ENCODE measurements at regions not wholly inside any gene's neighbourhood (a gene's known extent, or its start where the extent isn't known, plus 50 kb on each side); places are given as distances from the start of the nearest gene placed in this dataset.

DNA sequence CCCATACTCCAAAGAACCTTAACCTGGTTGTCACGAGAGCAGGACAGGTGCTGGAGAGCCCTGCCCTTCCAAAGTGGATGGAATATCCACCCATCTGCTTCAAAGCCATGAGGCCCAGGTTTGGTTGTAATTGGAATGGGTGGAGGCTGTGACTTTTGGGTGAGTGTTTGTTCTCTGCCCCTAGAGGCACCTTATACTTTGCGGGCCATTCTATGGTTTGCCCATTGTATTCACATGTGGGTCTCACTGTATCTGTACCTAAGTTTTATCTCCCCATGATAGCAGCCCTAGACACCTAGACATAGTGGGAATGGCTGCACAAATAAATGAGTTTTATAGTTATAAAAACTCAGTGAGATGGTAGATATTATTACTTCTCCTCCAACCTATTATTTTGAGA lies 67.1 kb upstream of the NAA20 start:
- peaks cover 0 to 75% (median 63%) of the 10 kb centered on the region in 9 donors for H3K36me3 ChIP-seq

DNA sequence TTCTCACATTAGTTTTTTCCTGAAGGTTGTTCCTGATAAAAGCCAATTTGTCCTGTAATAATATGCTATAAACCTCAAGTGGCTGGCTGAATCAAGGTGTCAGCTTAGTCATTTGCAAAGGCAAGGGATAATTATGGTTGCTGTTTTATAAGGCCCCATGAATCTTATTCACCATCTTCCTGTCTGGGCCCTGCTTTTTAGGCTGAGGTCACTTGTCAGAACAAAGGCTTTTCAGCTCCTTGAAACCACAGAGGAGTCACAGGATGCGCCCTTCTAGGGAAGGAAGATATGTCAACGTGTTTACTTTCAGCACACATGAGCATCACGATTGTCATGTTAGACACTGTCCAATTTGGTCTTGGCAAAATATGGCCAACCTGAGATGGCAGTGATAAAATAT lies 64.8 kb upstream of the NAA20 start:
- intact Hi-C loops (cut with DNase I): no loop called here
- H3K27me3 ChIP-seq: no peaks in the 10 kb centered on the region
- H3K9me3 ChIP-seq: no peaks in the 10 kb centered on the region
- H3K4me3 ChIP-seq: no peak overlapping the region
- WGBS, 4 donors: 62 to 64% (median 64%) methylated on average over 3 of the region's 3 CpGs
- H3K4me1 ChIP-seq: peaks cover 0 to 21% (median 5%) of the 10 kb centered on the region in 12 donors
- TF ChIP-seq, protein P1, sequence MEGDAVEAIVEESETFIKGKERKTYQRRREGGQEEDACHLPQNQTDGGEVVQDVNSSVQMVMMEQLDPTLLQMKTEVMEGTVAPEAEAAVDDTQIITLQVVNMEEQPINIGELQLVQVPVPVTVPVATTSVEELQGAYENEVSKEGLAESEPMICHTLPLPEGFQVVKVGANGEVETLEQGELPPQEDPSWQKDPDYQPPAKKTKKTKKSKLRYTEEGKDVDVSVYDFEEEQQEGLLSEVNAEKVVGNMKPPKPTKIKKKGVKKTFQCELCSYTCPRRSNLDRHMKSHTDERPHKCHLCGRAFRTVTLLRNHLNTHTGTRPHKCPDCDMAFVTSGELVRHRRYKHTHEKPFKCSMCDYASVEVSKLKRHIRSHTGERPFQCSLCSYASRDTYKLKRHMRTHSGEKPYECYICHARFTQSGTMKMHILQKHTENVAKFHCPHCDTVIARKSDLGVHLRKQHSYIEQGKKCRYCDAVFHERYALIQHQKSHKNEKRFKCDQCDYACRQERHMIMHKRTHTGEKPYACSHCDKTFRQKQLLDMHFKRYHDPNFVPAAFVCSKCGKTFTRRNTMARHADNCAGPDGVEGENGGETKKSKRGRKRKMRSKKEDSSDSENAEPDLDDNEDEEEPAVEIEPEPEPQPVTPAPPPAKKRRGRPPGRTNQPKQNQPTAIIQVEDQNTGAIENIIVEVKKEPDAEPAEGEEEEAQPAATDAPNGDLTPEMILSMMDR (IDR thresholded peaks at IDR 0.05): no peak
- TF ChIP-seq POLR2A (IDR thresholded peaks at IDR 0.05): no peak
- DNase-seq: no peak
- peaks cover 0 to 90% (median 81%) of the 10 kb centered on the region in 9 donors for H3K36me3 ChIP-seq
- no peak for ATAC-seq
- no peak overlapping the region for H3K27ac ChIP-seq

More for the DNA sequence above, 67.1 kb upstream of the NAA20 start:
- H3K4me1 ChIP-seq: peaks cover 8 to 45% (median 23%) of the 10 kb centered on the region in 12 donors
- ATAC-seq (no peak), DNase-seq (no peak)
- no peak overlapping the region for H3K4me3 ChIP-seq
- intact Hi-C loops (cut with DNase I): no loop called here
- no peak overlapping the region for H3K27ac ChIP-seq
- H3K27me3 ChIP-seq: no peaks in the 10 kb centered on the region
- 94 to 100% (median 96%) methylated on average over 2 of the region's 2 CpGs for WGBS, 4 donors
- TF ChIP-seq POLR2A (IDR thresholded peaks at IDR 0.05): no peak
- TF ChIP-seq, protein P1 (IDR thresholded peaks at IDR 0.05): no peak
- H3K9me3 ChIP-seq: no peaks in the 10 kb centered on the region

DNA sequence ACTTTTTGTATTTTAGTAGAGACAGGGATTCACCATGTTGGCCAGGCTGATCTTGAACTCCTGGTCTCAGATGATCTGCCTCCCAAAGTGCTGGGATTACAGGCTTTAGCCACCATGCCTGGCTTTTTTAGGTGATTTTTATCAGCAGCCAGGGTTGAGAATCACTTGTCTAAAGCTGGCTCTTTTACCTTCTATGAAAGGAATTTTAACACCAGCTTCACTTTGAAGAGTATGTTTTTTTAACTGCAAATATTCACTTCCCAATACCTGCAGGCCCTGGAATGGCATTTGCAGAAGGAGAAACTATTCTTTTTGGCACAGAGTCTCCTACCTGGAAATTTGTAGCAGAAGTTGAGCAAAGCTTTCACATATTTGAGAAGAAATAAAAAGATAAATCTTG lies 63.6 kb upstream of the NAA20 start:
- intact Hi-C loops (cut with DNase I): no loop called here
- Histone ChIP-seq H3K27ac (no peak overlapping the region), H3K4me3 (no peak overlapping the region), H3K27me3 (no peaks in the 10 kb centered on the region), H3K36me3 (peaks cover 0 to 91% (median 82%) of the 10 kb centered on the region in 9 donors), H3K4me1 (peaks cover 0 to 11% (median 0%) of the 10 kb centered on the region in 12 donors), H3K9me3 (no peaks in the 10 kb centered on the region)
- no peak for ATAC-seq
- DNase-seq: no peak
- TF ChIP-seq, protein P1 (IDR thresholded peaks at IDR 0.05): no peak
- no peak for TF ChIP-seq POLR2A (IDR thresholded peaks at IDR 0.05)

DNA sequence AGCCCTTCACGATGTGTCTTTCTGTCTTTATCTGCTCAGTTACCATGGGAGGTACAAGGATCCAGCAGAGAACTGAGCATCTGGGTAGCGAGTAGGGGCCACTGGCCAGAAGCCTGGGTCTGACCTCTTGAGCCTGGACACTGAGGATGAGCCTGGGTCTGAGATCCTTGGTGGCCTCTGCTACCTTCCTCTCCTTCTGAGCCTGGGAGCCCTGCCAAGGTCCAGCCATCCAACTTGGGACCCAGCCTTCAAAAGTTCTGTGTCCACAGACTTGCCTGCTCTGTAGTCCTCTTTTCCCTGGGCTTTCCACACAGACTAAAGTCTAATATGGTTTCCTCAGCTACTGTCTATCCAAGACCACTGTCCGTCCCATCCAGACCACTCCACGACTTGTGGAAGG lies 60.2 kb upstream of the NAA20 start:
- DNase-seq: no peak
- Histone ChIP-seq H3K4me3 (no peak overlapping the region), H3K9me3 (no peaks in the 10 kb centered on the region), H3K27me3 (no peaks in the 10 kb centered on the region), H3K4me1 (peaks cover 0 to 8% (median 0%) of the 10 kb centered on the region in 12 donors), H3K36me3 (peaks cover 0 to 91% (median 82%) of the 10 kb centered on the region in 9 donors), H3K27ac (no peak overlapping the region)
- 93 to 100% (median 96%) methylated on average over 4 of the region's 4 CpGs for WGBS, 4 donors
- intact Hi-C loops (cut with DNase I): no loop called here
- TF ChIP-seq, protein P1 (IDR thresholded peaks at IDR 0.05): no peak
- no peak for TF ChIP-seq POLR2A (IDR thresholded peaks at IDR 0.05)
- ATAC-seq: no peak

All from heart left ventricle (tissue), 16 donors.